ENCODE measurements at regions not wholly inside any gene's neighbourhood (a gene's known extent, or its start where the extent isn't known, plus 50 kb on each side); places are given as distances from the start of the nearest gene placed in this dataset.

GRCh38 chr18:43744960-43745745 lies 467.9 kb upstream of the SYT4 start:
- H3K4me3 ChIP-seq (ENCODE audit: low read depth, low read length, poor library complexity, severe bottlenecking), result no peak overlapping the region
- no peaks in the 10 kb centered on the region for H3K9me3 ChIP-seq (ENCODE audit: low read depth, low read length, poor library complexity, severe bottlenecking)
- ChIA-PET CTCF (no interaction called here), POLR2A (ENCODE audit: low non-redundant PET) (no interaction called here)
- no peaks in the 10 kb centered on the region for H3K27me3 ChIP-seq (replicated peaks; ENCODE audit: insufficient read depth, low read depth, low read length, poor library complexity)
- no peak overlapping the region for H3K27ac ChIP-seq (ENCODE audit: low read depth, low read length, poor library complexity, severe bottlenecking)
- no peaks in the 10 kb centered on the region for H3K36me3 ChIP-seq (ENCODE audit: insufficient read depth, low read length, poor library complexity, severe bottlenecking)
- intact Hi-C loops (cut with micrococcal nuclease; ENCODE audit: unreplicated experiment), result no loop called here
- TF ChIP-seq CTCF (conservative IDR thresholded peaks at IDR 0.05; ENCODE audit: low read depth, low read length) (no peak), EZH2 (IDR thresholded peaks at IDR 0.05; ENCODE audit: borderline replicate concordance, low read depth, low read length, poor library complexity, severe bottlenecking) (no peak)
- no TSS peak for BruUV-seq (replicated peaks)
- no peaks in the 10 kb centered on the region for H3K4me1 ChIP-seq (ENCODE audit: insufficient read depth, low read length, poor library complexity, severe bottlenecking)
- DNase-seq (ENCODE audit: low spot score), result no peak

DNA sequence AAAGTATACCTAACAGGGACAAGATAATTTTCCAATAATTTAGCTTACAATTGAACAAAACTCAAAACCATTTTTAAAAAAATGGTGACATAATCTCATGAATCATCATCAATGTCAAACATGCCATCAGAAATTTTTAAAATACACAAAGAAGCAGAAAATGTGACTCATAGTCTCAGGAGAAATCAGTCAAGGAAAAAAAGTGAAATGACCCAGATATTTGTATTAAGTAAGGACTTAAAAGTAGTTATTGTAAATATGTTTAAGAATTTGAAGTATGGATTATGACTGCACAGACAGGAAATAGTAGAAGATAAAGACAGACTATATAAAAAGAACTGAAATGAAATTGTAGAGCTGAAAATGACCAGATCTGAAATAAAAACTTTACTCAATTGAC lies 473.9 kb upstream of the SYT4 start:
- ChIA-PET CTCF (no interaction called here), POLR2A (ENCODE audit: low non-redundant PET) (no interaction called here)
- peak; percentile 14 for DNase-seq (ENCODE audit: low spot score)
- BruUV-seq (replicated peaks), result no TSS peak
- Histone ChIP-seq H3K36me3 (ENCODE audit: insufficient read depth, low read length, poor library complexity, severe bottlenecking) (no peaks in the 10 kb centered on the region), H3K27ac (ENCODE audit: low read depth, low read length, poor library complexity, severe bottlenecking) (no peak overlapping the region), H3K4me1 (ENCODE audit: insufficient read depth, low read length, poor library complexity, severe bottlenecking) (no peaks in the 10 kb centered on the region), H3K4me3 (ENCODE audit: low read depth, low read length, poor library complexity, severe bottlenecking) (no peak overlapping the region), H3K9me3 (ENCODE audit: low read depth, low read length, poor library complexity, severe bottlenecking) (peaks cover 3% of the 10 kb centered on the region), H3K27me3 (replicated peaks; ENCODE audit: insufficient read depth, low read depth, low read length, poor library complexity) (no peaks in the 10 kb centered on the region)
- intact Hi-C loops (cut with micrococcal nuclease; ENCODE audit: unreplicated experiment), result no loop called here
- no peak for TF ChIP-seq EZH2 (IDR thresholded peaks at IDR 0.05; ENCODE audit: borderline replicate concordance, low read depth, low read length, poor library complexity, severe bottlenecking)
- TF ChIP-seq CTCF (conservative IDR thresholded peaks at IDR 0.05; ENCODE audit: low read depth, low read length), result no peak

DNA sequence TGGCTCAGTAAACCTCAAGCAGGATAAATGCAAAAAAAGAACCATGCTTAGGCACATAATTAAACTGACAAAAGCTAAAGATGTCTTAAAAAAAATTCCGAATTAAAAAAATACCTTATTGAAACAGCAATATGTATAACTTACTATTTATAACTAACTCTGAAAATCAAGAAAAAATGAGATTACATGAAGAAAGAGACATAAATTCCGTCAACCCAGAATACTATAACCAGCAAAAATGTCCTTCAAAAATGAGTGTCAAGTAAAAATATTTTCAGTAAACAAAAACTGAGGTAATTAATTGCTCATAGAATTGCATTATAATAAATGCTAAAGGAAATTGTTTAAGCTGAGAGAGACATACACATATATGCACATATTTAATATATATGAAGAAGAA lies 474.5 kb upstream of the SYT4 start:
- no peak for DNase-seq (ENCODE audit: low spot score)
- Histone ChIP-seq H3K4me3 (ENCODE audit: low read depth, low read length, poor library complexity, severe bottlenecking) (no peak overlapping the region), H3K27me3 (replicated peaks; ENCODE audit: insufficient read depth, low read depth, low read length, poor library complexity) (no peaks in the 10 kb centered on the region), H3K4me1 (ENCODE audit: insufficient read depth, low read length, poor library complexity, severe bottlenecking) (no peaks in the 10 kb centered on the region), H3K27ac (ENCODE audit: low read depth, low read length, poor library complexity, severe bottlenecking) (no peak overlapping the region), H3K9me3 (ENCODE audit: low read depth, low read length, poor library complexity, severe bottlenecking) (peaks cover 3% of the 10 kb centered on the region), H3K36me3 (ENCODE audit: insufficient read depth, low read length, poor library complexity, severe bottlenecking) (no peaks in the 10 kb centered on the region)
- BruUV-seq (replicated peaks), result no TSS peak
- TF ChIP-seq EZH2 (IDR thresholded peaks at IDR 0.05; ENCODE audit: borderline replicate concordance, low read depth, low read length, poor library complexity, severe bottlenecking) (no peak), CTCF (conservative IDR thresholded peaks at IDR 0.05; ENCODE audit: low read depth, low read length) (no peak)
- POLR2A ChIA-PET (ENCODE audit: low non-redundant PET), result no interaction called here
- intact Hi-C loops (cut with micrococcal nuclease; ENCODE audit: unreplicated experiment), result no loop called here
- CTCF ChIA-PET, result no interaction called here

Measured in A673 (cell line).